SW480 (cell line): ENCODE measurements at regions not wholly inside any gene's neighbourhood (a gene's known extent, or its start where the extent isn't known, plus 50 kb on each side); places are given as distances from the start of the nearest gene placed in this dataset.
"Not testable (repeated sequence)": the region's sequence is repeated elsewhere in the genome, so short reads cannot be mapped to it uniquely, and the experiment has no call there.

Experiments used
- DNase-seq: peaks from one replicate; pipeline ENCODE4 v3.0.0-alpha.2; 2016; ENCODE audit warnings: low spot score

DNA sequence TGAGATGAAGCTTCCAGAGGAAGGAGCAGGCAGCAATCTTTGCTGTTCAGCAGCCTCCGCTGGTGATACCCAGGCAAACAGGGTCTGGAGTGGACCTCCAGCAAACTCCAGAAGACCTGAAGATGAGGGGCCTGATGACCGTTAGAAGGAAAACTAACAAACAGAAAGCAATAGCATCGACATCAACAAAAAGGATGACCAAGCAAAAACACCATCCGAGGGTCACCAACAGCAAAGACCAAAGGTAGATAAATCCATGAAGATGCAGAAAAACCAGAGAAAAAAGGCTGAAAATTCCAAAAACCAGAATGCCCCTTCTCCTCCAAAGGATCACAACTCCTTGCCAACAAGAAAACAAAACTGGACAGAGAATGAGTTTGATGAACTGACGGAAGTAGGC, 235.9 kb upstream of the NSMCE3 start:
- DNase-seq, result not testable (repeated sequence)

DNA sequence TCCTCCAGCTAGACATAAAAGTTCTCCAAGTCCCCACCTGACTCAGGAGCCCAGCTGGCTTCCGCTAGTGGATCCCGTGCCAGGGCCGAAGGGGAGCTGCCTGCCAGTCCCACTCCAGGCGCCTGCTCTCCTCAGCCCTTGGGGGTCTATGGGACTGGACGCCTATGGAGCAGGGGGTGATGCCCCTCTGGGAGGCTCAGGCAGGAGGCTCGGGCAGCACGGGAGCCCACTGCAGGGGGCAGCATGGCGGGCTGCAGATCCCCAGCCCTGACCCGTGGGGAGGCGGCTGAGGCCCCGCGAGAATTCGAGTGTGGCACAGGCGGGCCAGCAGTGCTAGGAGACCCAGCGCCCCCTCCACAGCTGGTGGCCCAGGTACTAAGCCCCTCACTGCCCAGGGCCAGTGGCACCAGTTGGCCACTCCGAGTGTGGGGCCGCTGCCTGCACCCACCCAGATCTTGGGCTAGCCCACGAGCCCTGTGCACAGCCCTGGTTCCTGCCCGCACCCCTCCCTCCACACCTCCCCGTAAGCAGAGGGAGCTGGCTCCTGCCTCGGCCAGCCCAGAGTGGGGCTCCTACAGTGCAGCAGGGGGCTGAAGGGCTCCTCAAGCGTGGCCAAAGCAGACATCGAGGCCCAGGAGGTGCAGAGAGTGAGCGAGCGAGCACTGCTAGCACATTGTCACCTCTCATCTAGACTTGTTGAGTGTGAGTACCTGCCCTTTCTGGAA, 221.3 kb upstream of the NSMCE3 start:
- no peak for DNase-seq

DNA sequence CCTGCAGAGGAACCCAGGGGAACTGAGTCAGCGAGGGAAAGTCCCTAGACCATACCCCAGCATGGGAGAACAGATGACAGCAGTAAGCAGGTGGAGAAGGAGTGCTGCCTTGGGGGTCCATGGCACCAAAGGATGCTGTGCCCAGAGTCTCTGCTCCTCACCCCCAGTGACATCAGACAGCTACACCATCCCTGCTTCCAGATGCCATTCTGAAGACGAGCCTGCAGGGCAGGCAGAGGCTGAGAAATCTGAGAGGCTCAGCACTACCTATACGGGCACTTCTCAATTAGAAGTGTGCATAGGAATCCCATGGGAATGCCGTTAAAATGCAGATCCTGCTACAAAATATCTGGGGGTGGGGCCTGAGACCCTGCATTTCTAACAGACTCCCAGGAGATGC, 211.3 kb upstream of the NSMCE3 start:
- DNase-seq, result no peak

DNA sequence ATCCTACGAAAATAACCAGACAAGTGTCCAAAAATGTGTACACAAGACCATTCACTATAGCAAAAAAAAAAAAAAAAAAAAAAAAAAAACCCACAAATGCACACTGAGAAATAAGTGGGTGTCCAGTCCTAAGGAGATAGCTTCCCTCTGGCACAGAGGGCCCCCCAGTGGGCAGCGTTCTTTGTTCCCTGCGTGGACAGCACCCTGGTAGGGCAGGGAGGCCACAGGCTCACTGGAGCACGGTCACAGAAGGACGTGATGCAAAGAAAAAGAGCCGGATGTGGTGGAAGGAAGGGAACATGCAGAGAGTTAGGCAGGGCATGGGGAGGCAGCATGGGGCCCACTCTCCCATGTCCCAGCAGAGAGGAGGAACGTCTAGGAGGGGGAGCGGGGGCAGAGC, 210.7 kb upstream of the NSMCE3 start:
- no peak for DNase-seq

DNA sequence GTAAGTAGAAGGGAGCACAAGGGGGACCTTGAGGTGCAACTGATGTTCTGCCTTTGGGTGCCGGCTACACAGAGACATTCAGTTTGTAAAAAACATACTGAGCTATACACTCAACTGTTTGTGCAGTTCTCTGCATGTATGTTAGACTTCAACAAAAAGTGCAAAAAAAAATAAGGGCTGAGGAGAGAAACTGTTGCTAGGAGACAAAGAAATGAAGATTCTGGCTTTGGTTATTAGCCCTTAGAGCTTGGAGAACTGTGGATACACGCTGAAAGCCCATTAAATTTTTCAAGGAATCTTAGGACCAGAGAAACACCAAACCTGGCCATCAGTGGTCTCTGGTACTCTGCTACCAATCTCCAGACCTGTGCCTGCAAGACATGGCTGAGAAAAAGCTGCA, 207.6 kb upstream of the NSMCE3 start:
- DNase-seq, result no peak

DNA sequence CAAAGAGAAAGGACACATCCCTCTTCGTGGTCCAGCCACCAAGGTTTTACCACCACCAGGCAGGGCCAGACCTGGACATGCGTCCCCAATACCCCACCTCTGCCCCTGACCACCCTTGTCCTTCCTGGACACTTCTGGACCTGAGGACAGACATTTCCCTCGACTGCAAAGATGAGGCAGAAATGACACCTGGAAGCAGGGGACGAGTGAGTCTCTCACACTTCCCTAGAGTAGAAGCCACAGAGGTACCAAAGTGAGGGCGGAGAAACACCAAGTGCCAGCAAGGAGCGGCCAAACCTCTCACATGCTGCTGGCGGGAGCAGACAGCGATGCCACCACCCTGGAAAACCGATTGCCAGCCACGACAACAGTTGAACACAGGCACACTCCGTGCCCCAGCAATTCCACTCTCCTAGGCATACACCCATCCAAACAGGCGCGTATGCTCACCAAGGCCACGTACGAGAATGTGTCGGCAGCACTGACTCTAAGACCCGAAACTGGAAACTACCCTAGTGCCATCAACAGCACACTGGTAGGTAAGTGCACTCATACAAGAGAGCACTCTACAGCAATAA, 207.0 kb upstream of the NSMCE3 start:
- DNase-seq, result no peak

DNA sequence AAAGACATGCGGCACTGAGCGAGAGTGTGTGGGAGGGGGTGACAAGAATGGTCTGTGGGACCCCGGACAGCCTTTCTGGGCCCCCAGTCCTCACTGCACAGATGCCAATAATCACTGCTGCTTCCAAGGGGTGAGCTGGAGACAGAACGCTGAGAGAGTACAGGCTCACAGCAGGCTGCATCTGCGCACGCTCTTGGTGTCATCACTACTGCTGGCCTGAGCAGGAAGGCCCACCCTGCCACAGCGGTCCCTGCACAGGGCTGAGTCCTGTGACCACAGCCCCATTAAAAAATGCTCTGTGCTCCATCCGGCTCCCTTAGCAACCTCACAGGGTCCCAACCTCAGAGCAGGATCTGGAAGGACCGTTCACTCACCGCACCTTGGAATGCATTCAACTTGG, 205.5 kb upstream of the NSMCE3 start:
- DNase-seq, result no peak

DNA sequence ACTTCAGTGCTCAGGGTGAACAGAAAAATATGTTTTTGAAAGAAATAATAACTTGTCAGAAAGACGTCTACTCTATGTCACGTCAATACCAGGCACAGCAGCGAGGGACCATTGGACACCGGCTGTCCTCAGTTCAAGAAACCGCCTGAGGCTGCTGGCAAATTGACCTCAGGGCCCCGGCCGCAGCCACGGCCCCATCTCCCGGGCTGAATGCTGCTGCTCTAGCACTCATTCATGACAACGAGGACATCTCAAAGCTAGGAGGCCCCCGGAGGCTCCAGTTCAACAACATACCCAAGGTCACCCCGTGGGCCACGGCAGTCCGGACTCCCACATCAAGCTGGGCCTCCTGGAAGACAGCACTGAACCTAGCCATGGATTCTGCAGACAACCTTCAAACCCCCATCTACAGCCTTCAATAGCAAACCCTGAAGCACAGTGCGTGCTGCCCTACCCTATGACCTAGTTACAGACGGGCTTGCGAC, 204.0 kb upstream of the NSMCE3 start:
- DNase-seq, result no peak

DNA sequence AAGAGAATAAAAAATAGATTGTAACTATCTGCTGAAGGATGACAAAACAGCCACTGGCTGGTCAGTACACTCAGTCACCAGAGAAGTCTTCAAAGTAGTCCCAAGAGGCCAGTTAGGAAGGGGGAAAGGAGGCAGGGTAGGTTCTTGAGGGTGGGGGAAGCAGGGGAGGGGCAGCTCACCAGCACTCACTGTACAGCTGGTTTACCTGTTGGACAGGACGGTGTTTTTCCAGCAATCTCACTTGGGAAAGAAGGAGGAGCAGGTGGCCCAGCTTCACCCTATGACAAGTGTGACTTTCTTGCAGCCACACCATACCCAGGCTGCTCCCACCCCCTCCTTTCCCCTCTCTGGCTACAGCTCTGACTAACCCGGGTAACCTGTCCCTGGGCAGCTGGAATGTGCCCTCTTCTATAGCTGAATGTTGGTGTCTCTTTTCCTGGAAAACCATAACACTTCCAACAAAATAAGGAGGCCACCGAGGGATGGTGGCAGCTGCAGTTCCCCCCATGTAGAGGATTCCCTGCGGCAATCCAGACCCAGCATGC, 203.4 kb upstream of the NSMCE3 start:
- no peak for DNase-seq

DNA sequence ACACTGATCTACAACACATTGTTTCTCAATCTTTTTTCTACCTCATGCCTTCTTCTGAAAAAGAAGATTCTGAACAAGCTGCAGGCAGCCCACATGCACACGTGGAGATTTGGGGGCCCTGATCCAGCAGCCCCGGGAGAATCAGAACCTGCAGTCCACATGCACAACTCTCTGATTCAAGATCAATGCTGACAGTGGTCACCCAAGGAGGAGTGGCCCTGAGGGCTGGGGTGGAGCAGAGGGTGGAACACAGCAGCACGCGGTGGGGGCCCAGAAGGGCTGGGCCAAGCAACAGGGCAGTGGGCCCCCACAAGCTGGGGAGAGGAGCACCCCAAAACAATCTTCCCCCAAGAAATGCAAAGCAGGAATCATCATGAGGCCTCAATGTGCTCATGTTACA, 202.1 kb upstream of the NSMCE3 start:
- no peak for DNase-seq

DNA sequence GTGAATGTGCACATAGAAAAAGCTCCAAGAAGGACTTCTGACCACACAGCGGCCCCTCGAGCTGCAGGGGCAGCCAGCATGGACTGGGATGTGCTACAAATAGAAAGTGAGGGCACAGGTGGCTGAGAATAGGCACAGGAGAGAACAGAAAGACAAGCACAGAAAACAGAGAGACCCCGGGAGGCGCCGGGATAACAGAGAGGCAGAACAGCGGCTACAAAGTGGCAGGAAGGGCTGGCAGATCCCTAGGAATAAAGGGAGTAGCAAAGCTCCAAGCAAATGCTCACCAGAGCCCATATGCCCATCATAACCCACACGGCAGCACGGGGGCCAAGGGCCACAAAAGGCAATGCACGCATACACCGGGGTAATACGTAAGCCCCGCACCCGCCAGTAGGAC, 201.7 kb upstream of the NSMCE3 start:
- DNase-seq, result no peak

DNA sequence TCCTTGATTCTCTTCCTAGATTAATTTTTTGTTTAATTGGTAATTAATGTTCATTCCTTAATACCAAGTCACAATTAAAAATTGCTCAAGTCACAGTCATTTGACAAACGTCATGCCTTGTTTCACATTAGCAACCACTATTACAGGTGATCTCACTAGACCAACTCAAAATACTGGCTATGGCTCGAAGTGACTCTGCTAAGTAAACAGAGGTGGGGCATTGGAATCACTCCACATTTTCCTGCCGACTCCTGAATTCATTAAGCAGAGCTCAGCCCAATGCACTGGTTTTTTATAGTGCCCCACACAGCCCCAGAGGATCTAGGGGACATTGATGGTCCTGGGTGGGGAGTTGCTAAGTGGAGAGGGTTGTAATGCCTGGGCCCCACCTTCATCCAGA, 201.2 kb upstream of the NSMCE3 start:
- peak; percentile 41 for DNase-seq

DNA sequence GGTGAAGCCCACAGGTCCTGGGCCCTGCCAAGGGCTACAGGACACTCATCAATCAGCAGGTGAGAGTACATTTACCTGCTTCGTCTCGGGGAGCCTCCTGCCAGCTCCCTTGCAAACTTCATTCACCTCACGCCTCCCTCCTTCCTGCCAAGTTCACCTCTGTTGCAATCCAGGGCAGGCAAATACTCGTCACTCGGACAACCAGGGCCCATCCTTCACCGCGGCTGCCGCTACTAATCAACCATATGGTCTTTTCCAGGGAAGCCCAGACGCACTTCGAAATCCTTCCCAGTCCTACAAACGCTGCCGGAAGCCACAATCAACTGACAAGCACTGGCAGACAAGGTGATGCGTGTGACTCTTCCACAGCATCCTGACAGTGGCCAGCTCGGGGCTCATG, 200.7 kb upstream of the NSMCE3 start:
- no peak for DNase-seq

DNA sequence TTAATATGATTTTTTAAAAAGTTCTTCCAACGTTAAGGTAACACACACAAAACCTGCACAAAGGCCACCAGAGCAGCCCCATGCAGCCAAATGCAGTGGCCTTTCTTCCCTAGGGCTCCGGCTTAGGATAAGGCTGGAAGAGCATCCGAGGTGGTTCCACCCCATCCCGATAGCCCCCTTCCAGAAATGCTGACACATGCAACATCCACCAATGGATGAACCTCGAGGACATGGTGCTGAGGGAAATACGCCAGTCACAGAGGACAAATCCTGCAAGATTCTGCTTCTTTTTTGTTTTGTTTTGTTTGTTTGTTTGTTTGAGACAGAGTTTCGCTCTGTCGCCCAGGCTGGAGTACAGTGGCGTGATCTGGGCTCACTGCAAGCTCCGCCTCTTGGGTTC, 199.3 kb upstream of the NSMCE3 start:
- no peak for DNase-seq

DNA sequence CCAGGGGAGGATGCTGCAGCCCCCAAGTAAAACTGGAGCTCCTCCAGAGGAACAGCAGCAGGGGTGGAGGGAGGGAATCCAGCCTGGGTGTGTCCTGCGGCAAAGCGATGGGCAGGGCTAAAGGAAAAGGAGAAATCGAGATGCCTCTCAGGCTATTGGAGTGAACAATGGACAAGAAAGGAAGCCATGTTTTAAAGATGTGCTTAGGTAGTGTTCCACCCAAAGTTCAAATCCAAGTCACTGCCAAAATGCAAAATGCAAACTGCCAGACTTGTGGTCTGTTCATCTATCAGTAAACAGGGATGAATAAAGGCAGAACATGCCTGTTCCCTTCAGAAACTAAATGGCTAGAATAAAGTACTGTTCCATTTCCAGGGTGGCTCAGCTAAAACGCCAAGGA, 197.5 kb upstream of the NSMCE3 start:
- no peak for DNase-seq

DNA sequence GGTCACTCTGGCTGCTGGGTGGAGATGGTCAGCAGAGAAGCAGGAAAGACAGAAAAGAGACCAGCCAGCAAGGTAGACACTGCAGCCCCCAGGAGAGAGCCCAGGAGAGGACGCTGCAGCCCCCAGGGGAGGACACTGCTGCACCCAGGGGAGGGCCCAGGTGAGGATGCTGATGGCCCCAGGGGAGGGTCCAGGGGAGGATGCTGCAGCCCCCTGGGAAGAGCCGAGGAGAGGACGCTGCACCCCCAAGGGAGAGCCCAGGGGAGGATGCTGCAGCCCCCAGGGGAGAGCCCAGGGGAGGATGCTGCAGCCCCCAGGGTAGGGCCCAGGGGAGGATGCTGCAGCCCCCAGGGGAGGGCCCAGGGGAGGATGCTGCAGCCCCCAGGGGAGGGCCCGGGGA, 196.7 kb upstream of the NSMCE3 start:
- DNase-seq, result no peak

DNA sequence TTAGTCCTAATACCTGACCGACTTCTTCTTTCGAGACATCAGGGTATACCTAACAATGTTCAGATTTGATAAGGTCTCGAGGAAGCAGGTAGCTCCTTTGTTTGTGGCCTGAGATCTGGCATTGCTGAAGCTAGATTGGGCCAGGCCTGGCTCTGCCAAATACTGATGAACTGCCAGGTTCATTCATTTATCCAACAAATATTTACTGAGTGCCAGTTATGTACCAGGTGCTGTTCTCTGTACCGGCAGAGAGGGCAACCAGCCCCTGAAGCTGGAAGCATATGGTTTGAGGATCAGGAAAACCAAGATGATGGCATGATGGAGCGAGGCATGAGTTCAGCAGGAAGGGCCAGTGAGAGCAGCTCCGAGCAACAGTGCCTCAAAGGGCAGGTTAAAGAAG, 196.2 kb upstream of the NSMCE3 start:
- no peak for DNase-seq

DNA sequence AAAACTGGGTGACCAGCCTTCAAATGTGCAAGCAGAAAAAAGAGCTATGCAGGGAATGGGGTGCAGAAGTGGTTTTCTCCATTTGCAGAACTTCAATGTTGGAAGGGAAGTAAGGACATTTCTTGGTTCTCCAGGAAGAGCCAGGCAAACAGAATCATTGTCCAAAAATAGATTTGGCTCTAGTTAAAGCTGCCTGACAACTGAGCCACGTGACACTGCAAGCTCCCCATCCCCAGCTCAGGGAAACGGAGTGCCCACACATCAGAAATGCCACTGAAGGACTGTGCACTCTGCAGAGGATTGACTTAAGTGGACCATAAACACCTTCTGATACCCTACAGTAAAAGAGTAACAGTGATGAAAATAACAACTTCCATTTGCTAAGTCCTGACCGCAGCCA, 195.6 kb upstream of the NSMCE3 start:
- no peak for DNase-seq

DNA sequence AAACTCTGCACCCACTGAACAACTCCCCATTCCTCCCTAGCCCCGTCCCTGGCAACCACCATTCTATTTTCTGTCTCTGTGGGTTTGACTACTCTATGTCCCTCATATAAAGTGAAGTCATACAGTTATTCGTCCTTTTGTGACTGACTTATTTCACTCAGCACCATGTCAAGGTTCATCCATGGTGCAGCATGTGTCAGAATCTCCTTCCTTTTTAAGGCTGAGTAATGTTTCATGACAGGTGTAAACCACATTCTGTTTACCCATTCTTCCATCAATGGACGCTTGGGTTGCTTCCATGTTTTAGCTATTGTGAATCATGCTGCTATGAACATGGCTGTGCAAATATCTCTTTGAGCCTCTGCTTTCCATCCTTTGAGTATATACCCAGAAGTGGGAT, 192.3 kb upstream of the NSMCE3 start:
- no peak for DNase-seq

DNA sequence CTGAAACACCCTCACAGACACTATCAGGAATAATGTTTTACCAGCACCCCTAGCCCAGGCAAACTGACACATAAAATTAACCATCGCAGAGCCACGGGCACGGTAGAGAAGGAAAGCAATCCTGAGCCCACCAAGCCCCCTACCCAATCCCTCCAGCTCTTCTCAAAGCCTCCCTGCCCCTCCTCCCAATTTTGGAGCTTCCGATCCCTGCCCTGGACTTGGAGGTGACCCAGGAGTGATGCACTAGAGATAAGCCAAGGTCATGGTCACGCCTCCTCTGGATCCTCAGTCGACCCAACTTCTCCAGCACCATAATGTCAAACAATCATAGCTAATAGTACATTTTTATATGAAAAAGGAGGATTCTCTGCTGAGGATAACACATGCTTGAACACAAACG, 188.7 kb upstream of the NSMCE3 start:
- no peak for DNase-seq

DNA sequence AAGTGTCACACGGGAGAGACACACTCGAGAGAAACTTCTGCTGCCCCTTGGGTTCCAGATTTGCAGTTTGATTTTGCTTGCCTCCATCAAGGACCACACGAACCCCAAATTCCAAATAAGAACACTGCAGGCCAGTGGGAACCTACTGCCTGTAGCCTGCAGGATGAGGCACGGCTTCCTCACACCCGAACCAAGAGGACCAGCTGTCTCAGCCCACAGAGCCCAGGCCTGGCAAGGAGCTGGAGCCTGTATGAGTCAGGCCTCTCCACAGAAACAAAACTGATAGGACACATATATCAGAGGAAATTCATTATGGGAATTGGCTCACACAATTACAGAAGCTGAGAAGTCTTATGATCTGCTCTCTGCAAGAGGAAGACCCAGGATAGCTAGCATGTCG, 188.1 kb upstream of the NSMCE3 start:
- DNase-seq, result no peak

DNA sequence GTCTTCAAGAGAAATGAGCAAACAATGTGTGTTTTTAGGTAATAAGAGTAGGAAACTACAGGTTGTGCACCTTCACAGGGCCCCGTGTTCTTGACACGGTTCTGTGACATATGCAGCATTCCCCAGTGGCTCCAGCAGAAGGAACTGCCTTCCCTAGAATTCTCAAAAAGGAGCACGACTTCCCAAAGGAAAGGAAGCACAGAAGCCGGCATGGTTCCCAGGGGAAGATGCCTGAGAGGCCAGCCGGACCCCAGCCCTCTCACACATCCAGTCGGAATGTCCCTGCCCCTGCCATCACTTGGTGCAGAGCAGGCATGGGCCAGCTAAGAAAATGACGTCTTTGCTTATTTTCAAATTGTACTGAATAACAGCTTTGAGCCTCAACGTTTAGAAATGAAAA, 187.3 kb upstream of the NSMCE3 start:
- DNase-seq, result no peak

DNA sequence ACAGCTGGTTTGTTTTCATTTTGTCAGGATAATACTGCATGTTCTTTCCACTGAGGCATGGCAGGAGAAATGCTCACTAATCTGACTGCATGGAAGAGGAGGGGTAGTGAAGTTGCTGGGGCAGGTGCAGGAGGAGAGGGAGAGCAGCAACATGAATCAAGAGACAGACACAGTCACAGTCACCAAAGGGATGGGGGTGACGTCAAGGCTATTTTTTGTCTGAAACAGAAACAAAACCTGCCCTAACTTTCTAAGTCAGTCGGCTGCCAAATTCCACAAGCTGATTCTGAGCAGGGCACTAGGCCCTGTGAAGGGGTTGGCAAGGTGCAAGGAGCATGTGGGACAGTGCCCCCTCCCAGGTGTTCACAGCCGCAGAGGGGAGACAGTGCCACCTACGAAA, 186.6 kb upstream of the NSMCE3 start:
- no peak for DNase-seq

DNA sequence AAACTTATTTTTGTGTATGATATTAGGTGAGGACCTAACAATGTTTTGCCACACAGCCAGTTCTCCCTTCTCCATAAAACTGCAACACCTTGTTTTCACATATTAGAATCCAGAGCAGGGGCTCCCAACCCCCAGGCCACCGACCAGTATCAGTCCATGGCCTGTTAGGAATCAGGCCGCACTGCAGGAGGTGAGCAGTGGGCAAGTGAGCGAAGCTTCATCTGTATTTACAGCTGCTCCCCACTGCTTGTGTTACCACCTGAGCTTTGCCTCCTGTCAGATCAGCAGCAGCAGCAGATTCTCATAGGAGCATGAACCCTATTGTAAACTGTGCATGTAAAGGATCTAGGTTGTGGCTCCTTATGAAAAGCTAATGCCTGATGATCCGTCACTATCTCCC, 185.9 kb upstream of the NSMCE3 start:
- DNase-seq, result no peak
